Adrenal gland (tissue), 9 donors: ENCODE measurements at regions not wholly inside any gene's neighbourhood (a gene's known extent, or its start where the extent isn't known, plus 50 kb on each side); places are given as distances from the start of the nearest gene placed in this dataset.
A peak's percentile ranks its signal among the peaks of the same experiment; 100 is the strongest.

ENCODE experiments used
- DNase-seq, 7 donors: peaks; one replicate each; pipeline ENCODE4 v3.0.0-alpha.2; 2019 to 2020
- H3K27ac ChIP-seq, 5 donors: fragments of 200-600 bp; sonication (generic) in 4 of 5; 1 replicate in 3 of 5; 2 replicates in 2 of 5; pipeline versions ENCODE4 v1.5.1 to v1.8.0; 2016 to 2020; ENCODE audit warnings: mild to moderate bottlenecking in 1 of 5
- H3K27me3 ChIP-seq: fragments of 200-600 bp; 2 replicates; pipeline ENCODE4 v1.8.0; 2021
- H3K36me3 ChIP-seq, 2 donors: fragments of 200-600 bp; replicated peaks in 1 of 2; 1 replicate in 1 of 2; 2 replicates in 1 of 2; pipeline versions ENCODE4 v1.5.1 to v1.8.0; 2018 to 2022
- H3K4me1 ChIP-seq, 2 donors: fragments of 200-600 bp; replicated peaks in 1 of 2; 1 replicate in 1 of 2; 2 replicates in 1 of 2; pipeline versions ENCODE4 v1.5.1 to v1.8.0; 2018 to 2021
- H3K4me3 ChIP-seq, 4 donors: fragments of 200-600 bp; sonication (generic) in 3 of 4; one replicate each; pipeline ENCODE4 v1.5.1; 2016 to 2018
- H3K9me3 ChIP-seq, 3 donors: fragments of 200-600 bp; sonication (generic) in 1 of 3; replicated peaks in 1 of 3; 1 replicate in 2 of 3; 2 replicates in 1 of 3; pipeline versions ENCODE4 v1.5.1 to v1.8.0; 2016 to 2021
- POLR2A ChIP-seq, 2 donors: fragments of 450-650 bp; IDR thresholded peaks; one replicate each; pipeline ENCODE4 v1.6.1; 2017; ENCODE audit warnings: antibody characterized with exemption in 2 of 2, mild to moderate bottlenecking in 2 of 2, moderate library complexity in 1 of 2
- WGBS, 4 donors: extraction: QIAGEN DNeasy Blood & Tissue Kit in 2 of 4; methylation state at CpG; one replicate each; pipeline versions ENCODE4 v1.1.5 to v1.1.7; 2013 to 2017; 5-methylcytosine and 5-hydroxymethylcytosine counted together
- intact Hi-C, 2 donors: fragments of 100-400 bp; cut with DNase I; formaldehyde crosslinking; loops; one replicate each; pipeline versions ENCODE4 v1.14.1 to v1.15.0; 2022 to 2023
- TF ChIP-seq, protein P1 (sequence below), 6 experiments: fragments of 450-650 bp in 4 of 6; fragments of 200-600 bp in 2 of 6; sonication (generic) in 1 of 6; IDR thresholded peaks; 1 replicate in 5 of 6; 2 replicates in 1 of 6; pipeline versions ENCODE4 v1.5.1 to v1.8.0; 2016 to 2021; ENCODE audit warnings: antibody characterized with exemption in 6 of 6, mild to moderate bottlenecking in 2 of 6, moderate library complexity in 1 of 6
- donor health status: healthy with polysubstance abuse.
- donor health status: Bipolar disorder and iron deficiency.
- donor health status: DM: yes; HTN: yes; CAD: no.
- donor health status: DM: no; HTN: no; CAD: no.
- donor health status: DM: no; HTN: no; CAD: no.

DNA sequence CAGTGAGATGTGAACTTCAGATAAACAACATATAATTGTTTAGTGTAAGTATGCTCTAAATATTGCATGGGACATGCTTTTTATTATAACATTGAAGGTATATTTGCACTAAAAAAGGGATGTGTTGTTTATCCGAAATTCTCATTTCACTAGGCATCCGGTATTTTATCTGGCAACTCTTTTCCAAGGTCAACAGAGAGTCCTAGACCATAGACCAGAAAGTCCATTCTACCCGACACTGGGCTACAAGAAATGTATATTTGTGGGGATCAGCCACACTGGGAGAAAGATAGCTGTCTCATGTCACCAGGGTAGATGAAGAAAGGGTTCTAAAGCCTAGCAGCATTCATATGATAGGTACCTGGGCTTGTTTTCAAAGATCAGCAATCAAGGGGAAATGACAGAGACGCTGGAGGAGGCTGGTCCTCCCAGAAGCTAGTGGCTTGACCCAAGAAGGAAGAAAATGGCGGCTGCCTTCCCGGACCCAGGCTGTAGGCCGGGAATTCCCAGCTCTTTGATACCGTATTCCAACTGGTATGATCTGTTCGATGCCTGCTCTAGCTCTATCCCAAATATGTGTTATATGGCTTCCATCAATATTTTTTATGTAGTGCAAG is 161.1 kb upstream of the IRF2BP2 start:
- intact Hi-C loops = no loop called here
- Histone ChIP-seq H3K9me3 (no peaks in the 10 kb centered on the region), H3K36me3 (no peaks in the 10 kb centered on the region), H3K27ac (no peak overlapping the region), H3K4me1 (peaks cover 0 to 11% of the 10 kb centered on the region in 2 donors), H3K4me3 (no peak overlapping the region), H3K27me3 (no peaks in the 10 kb centered on the region)
- DNase-seq = no peak
- no peak for TF ChIP-seq POLR2A (IDR thresholded peaks at IDR 0.05)
- TF ChIP-seq, protein P1, sequence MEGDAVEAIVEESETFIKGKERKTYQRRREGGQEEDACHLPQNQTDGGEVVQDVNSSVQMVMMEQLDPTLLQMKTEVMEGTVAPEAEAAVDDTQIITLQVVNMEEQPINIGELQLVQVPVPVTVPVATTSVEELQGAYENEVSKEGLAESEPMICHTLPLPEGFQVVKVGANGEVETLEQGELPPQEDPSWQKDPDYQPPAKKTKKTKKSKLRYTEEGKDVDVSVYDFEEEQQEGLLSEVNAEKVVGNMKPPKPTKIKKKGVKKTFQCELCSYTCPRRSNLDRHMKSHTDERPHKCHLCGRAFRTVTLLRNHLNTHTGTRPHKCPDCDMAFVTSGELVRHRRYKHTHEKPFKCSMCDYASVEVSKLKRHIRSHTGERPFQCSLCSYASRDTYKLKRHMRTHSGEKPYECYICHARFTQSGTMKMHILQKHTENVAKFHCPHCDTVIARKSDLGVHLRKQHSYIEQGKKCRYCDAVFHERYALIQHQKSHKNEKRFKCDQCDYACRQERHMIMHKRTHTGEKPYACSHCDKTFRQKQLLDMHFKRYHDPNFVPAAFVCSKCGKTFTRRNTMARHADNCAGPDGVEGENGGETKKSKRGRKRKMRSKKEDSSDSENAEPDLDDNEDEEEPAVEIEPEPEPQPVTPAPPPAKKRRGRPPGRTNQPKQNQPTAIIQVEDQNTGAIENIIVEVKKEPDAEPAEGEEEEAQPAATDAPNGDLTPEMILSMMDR (IDR thresholded peaks at IDR 0.05) = no peak
- whole genome bisulfite sequencing, 4 donors = 90 to 92% (median 92%) methylated on average over 9 of the region's 9 CpGs

DNA sequence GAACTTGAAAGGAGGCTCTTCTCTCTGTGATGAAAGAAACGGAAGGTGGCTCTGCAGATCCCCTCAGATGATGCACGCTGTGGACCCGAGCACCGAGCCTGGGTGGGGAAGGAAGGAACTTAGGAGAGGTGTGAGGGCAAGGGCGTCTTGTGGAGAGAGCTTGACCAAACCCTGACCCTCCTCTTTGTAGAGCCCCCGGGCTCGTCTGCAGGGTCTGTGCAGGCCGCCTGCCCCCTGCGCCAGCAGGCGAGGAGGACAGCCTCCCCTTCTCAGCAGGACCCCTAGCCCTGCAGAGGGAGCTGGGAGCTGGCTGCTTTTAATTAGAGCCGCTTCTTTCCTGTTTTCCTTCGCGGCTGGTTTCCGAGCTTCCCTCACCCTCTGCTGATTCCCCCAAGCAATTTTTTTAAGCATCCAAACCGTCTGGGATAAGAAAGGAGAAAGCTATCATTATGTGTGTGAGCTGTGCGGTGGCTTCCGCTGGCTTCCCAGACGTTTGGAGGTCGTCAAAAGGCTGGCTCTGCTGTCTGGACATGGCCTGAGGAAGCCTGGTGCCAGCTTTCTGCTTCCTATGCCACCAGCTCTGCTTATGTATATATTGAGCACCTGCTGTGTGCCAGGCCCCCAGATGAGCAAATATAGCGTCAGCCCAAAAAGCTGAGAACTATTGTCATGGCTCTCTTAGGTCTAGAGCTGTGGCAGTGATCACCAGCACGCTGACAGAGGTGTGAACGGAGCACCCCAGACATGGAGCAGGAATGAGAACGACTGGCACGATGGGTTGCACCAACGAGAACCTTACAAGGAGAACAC is 160.2 kb upstream of the IRF2BP2 start:
- Histone ChIP-seq H3K36me3 (no peaks in the 10 kb centered on the region), H3K4me1 (peaks cover 0 to 11% of the 10 kb centered on the region in 2 donors), H3K4me3 (no peak overlapping the region), H3K27ac (no peak overlapping the region), H3K27me3 (no peaks in the 10 kb centered on the region), H3K9me3 (no peaks in the 10 kb centered on the region)
- TF ChIP-seq, protein P1 (IDR thresholded peaks at IDR 0.05) = no peak
- TF ChIP-seq POLR2A (IDR thresholded peaks at IDR 0.05) = no peak
- intact Hi-C loops = loop anchor here in 1 of 2 donors (10.0 kb wide), 1 partner anchor 55 kb away; no protein-coding TSS in a partner anchor
- peak in 1 of 7 donors; percentile 15 for DNase-seq
- WGBS, 4 donors = 73 to 78% (median 73%) methylated on average over 25 of the region's 25 CpGs

DNA sequence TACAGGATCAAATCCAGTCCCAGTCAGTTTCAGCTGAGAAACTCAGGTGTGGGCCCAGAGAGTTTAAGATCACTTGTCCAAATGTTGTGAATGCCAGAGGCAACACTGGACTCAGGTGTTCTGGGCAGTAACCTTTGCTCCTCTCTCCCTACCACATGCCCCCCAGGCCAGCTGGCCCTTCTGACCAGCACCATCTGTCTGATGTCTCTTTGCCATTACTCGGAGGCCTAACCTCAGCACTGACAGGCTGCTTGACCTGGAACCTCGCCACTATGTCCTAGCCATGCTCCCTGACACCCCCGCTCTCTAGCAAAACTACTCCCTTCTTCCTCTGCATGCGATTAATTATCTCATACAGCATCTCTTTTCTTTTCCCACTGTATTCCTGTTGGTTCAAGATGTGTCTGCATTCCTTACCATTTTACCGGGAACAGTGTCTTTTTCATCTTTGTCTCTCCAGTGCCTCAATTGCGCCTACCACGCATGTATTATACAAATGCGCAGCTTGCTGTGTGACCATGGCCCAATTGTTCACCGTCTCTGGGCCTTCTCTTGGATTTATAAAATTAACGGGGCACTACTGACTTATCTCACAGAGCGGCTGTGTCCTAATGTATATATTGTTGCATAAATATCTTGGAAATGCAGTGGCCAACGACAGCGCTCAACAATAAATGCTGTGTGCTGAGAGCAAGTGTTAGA is 159.5 kb upstream of the IRF2BP2 start:
- TF ChIP-seq, protein P1 (IDR thresholded peaks at IDR 0.05) = no peak
- TF ChIP-seq POLR2A (IDR thresholded peaks at IDR 0.05) = no peak
- no peaks in the 10 kb centered on the region for H3K36me3 ChIP-seq
- H3K27me3 ChIP-seq = no peaks in the 10 kb centered on the region
- no peak overlapping the region for H3K4me3 ChIP-seq
- peaks cover 0 to 11% of the 10 kb centered on the region in 2 donors for H3K4me1 ChIP-seq
- WGBS, 4 donors = 91 to 97% (median 92%) methylated on average over 13 of the region's 13 CpGs
- H3K9me3 ChIP-seq = no peaks in the 10 kb centered on the region
- no peak for DNase-seq
- no peak overlapping the region for H3K27ac ChIP-seq
- intact Hi-C loops = loop anchor here in 1 of 2 donors (10.0 kb wide), 1 partner anchor 55 kb away; no protein-coding TSS in a partner anchor
